IMR-90 (cell line): ENCODE measurements at regions not wholly inside any gene's neighbourhood (a gene's known extent, or its start where the extent isn't known, plus 50 kb on each side); places are given as distances from the start of the nearest gene placed in this dataset.

Experiments
- BHLHE40 ChIP-seq: fragments of 150-350 bp; IDR thresholded peaks from 2 replicates; pipeline ENCODE4 v1.6.1; 2016; ENCODE audit warnings: mild to moderate bottlenecking, low read depth, low read length
- MAFK ChIP-seq: IDR thresholded peaks from 2 replicates; pipeline ENCODE4 v1.6.1; 2012; ENCODE audit warnings: low read depth, low read length, improper control_type of control experiment
- NFE2L2 ChIP-seq: fragments of 150-350 bp; IDR thresholded peaks from 2 replicates; pipeline ENCODE4 v1.6.1; 2016; ENCODE audit warnings: low read depth, mild to moderate bottlenecking, low read length
- POLR2A ChIP-seq: IDR thresholded peaks from 2 replicates; pipeline ENCODE4 v1.6.1; 2012; ENCODE audit warnings: mild to moderate bottlenecking, low read depth, low read length
- RCOR1 ChIP-seq: IDR thresholded peaks from 2 replicates; pipeline ENCODE4 v1.6.1; 2012; ENCODE audit warnings: mild to moderate bottlenecking, low read length, improper control_type of control experiment; ENCODE audit not compliant: insufficient replicate concordance
- SMC3 ChIP-seq: fragments of 150-350 bp; IDR thresholded peaks from 2 replicates; pipeline ENCODE4 v1.6.1; 2016; ENCODE audit warnings: low read depth, mild to moderate bottlenecking, antibody characterized with exemption, low read length, moderate library complexity
- TF ChIP-seq, protein P1 (sequence below): conservative IDR thresholded peaks from 2 replicates; pipeline ENCODE4 v1.5.1; 2012; ENCODE audit warnings: mild to moderate bottlenecking, low read depth, low read length, improper control_type of control experiment
- TF ChIP-seq, protein P2 (sequence below): fragments of 150-350 bp; IDR thresholded peaks from 2 replicates; pipeline ENCODE4 v1.6.1; 2017; ENCODE audit warnings: mild to moderate bottlenecking, antibody characterized with exemption, low read length, low read depth

DNA sequence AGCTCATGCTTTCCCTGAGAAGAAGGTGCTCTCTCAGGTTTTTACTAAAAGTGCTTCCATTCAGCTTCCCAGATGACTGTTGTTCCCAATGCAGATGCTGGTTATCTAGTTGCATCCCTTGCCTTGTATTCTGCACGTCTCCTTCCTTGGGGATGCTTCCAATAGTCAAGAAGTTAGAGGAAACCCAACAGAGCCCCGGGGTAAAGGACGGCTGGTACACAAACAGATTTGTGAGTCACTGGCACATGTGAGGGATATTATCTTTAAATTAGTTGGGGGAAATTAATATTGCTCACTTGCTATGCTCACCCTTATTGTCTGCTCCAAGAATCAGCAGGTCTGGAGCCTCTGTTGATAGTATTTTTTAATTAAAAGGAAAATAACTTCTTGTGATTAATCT lies 465.2 kb upstream of the BOD1L1 start:
- TF ChIP-seq RCOR1 (no peak), BHLHE40 (no peak), POLR2A (no peak), MAFK (no peak), NFE2L2 (no peak), SMC3 (no peak)
- TF ChIP-seq, protein P1, sequence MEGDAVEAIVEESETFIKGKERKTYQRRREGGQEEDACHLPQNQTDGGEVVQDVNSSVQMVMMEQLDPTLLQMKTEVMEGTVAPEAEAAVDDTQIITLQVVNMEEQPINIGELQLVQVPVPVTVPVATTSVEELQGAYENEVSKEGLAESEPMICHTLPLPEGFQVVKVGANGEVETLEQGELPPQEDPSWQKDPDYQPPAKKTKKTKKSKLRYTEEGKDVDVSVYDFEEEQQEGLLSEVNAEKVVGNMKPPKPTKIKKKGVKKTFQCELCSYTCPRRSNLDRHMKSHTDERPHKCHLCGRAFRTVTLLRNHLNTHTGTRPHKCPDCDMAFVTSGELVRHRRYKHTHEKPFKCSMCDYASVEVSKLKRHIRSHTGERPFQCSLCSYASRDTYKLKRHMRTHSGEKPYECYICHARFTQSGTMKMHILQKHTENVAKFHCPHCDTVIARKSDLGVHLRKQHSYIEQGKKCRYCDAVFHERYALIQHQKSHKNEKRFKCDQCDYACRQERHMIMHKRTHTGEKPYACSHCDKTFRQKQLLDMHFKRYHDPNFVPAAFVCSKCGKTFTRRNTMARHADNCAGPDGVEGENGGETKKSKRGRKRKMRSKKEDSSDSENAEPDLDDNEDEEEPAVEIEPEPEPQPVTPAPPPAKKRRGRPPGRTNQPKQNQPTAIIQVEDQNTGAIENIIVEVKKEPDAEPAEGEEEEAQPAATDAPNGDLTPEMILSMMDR: no peak
- TF ChIP-seq, protein P2, sequence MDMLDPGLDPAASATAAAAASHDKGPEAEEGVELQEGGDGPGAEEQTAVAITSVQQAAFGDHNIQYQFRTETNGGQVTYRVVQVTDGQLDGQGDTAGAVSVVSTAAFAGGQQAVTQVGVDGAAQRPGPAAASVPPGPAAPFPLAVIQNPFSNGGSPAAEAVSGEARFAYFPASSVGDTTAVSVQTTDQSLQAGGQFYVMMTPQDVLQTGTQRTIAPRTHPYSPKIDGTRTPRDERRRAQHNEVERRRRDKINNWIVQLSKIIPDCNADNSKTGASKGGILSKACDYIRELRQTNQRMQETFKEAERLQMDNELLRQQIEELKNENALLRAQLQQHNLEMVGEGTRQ: no peak
